GM23248 (cell line): ENCODE measurements at regions not wholly inside any gene's neighbourhood (a gene's known extent, or its start where the extent isn't known, plus 50 kb on each side); places are given as distances from the start of the nearest gene placed in this dataset.

ENCODE experiments used
- EZH2 ChIP-seq: fragments of 200-600 bp; sonication (generic); IDR thresholded peaks from 2 replicates; pipeline ENCODE4 v1.6.1; 2018; ENCODE audit warnings: antibody characterized with exemption, mild to moderate bottlenecking; ENCODE audit not compliant: insufficient read depth, poor library complexity, severe bottlenecking
- EZH2phosphoT487 ChIP-seq: fragments of 200-600 bp; sonication (generic); IDR thresholded peaks from 2 replicates; pipeline ENCODE4 v1.6.1; 2018; ENCODE audit warnings: antibody characterized with exemption, moderate library complexity, mild to moderate bottlenecking, low read depth; ENCODE audit not compliant: insufficient read depth

DNA sequence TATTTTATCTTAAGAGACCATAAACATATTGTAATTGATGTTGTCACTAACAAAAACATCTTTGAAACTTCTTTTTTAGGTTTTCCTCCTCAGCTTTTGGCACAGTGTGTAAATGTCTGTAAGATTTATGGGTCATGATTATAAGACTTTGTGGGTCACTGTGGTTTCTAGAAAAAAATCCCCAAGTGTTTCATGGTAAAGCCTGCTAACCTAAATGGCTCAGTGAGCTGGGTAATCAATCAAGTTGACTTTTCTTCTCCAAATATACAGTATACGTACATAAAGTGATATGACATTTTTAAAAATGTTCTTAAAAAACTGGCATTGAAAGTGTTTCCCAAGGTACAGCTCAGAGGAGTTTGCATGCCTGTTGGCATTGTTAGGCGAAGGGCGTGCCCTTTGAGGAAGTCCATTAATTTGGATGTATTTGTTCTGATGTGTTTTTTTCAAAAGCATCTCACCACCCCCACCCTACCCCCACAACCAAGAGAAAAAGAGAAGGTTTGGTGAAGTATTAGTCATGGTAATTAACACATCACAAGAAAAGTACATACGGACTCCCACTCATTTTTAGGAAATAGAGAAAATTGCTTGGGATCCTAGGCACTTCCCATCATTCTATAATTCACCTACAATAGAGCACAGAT lies 385.4 kb upstream of the LRRC3B start:
- TF ChIP-seq EZH2 (no peak), EZH2phosphoT487 (no peak)
